NB4 (cell line): ENCODE measurements at regions not wholly inside any gene's neighbourhood (a gene's known extent, or its start where the extent isn't known, plus 50 kb on each side); places are given as distances from the start of the nearest gene placed in this dataset.

ENCODE experiments used
- CTCF ChIP-seq: IDR thresholded peaks from one replicate; pipeline ENCODE4 v1.5.1; 2012; ENCODE audit warnings: low read depth, low read length
- POLR2A ChIP-seq: IDR thresholded peaks from 2 replicates; pipeline ENCODE4 v1.6.1; 2011; ENCODE audit warnings: mild to moderate bottlenecking; ENCODE audit not compliant: insufficient read length; ENCODE audit errors: extremely low read depth

GRCh38 chr11:93278976-93279375 lies 51.6 kb upstream of the DEUP1 start:
- no peak for TF ChIP-seq POLR2A
- no peak for TF ChIP-seq CTCF
